HEK293T (cell line): ENCODE measurements at regions not wholly inside any gene's neighbourhood (a gene's known extent, or its start where the extent isn't known, plus 50 kb on each side); places are given as distances from the start of the nearest gene placed in this dataset.
A peak's percentile ranks its signal among the peaks of the same experiment; 100 is the strongest.

Experiments
- CTCF ChIA-PET: fragments of 350-600 bp; formaldehyde crosslinking; extraction: SDS; loops from one replicate; lab custom pipeline; 2021; ENCODE audit warnings: antibody characterized with exemption, inconsistent platforms; lab: Yijun Ruan, JAX
- POLR2A ChIA-PET: fragments of 350-600 bp; formaldehyde crosslinking; extraction: SDS; loops from one replicate; lab custom pipeline; 2020; ENCODE audit warnings: antibody characterized with exemption, inconsistent platforms; lab: Yijun Ruan, JAX
- DNase-seq: peaks from one replicate; pipeline ENCODE4 v3.0.0; 2012; ENCODE audit warnings: mixed read lengths; ENCODE audit errors: extremely low spot score
- ARNT ChIP-seq: fragments of 450-650 bp; IDR thresholded peaks from 2 replicates; pipeline ENCODE4 v1.6.1; 2017; ENCODE audit warnings: mild to moderate bottlenecking
- BHLHE40 ChIP-seq: fragments of 450-650 bp; IDR thresholded peaks from 2 replicates; pipeline ENCODE4 v1.6.1; 2016; ENCODE audit warnings: mild to moderate bottlenecking, moderate library complexity, borderline replicate concordance
- CTBP1 ChIP-seq: fragments of 450-650 bp; IDR thresholded peaks from 2 replicates; pipeline ENCODE4 v1.6.1; 2016; ENCODE audit warnings: borderline replicate concordance
- ELF4 ChIP-seq: fragments of 450-650 bp; IDR thresholded peaks from 2 replicates; pipeline ENCODE4 v1.6.1; 2017; ENCODE audit warnings: antibody characterized with exemption
- FOXA1 ChIP-seq: fragments of 450-650 bp; IDR thresholded peaks from 2 replicates; pipeline ENCODE4 v1.6.1; 2016; ENCODE audit warnings: mild to moderate bottlenecking
- FOXK2 ChIP-seq: fragments of 450-650 bp; IDR thresholded peaks from 2 replicates; pipeline ENCODE4 v1.6.1; 2016; ENCODE audit warnings: mild to moderate bottlenecking
- FOXM1 ChIP-seq: fragments of 450-650 bp; IDR thresholded peaks from 2 replicates; pipeline ENCODE4 v1.6.1; 2017; ENCODE audit warnings: mild to moderate bottlenecking, borderline replicate concordance
- HDGF ChIP-seq: fragments of 450-650 bp; IDR thresholded peaks from 2 replicates; pipeline ENCODE4 v1.6.1; 2017; ENCODE audit warnings: antibody characterized with exemption, borderline replicate concordance
- L3MBTL2 ChIP-seq: fragments of 450-650 bp; conservative IDR thresholded peaks from 2 replicates; pipeline ENCODE4 v1.6.1; 2016; ENCODE audit warnings: mild to moderate bottlenecking
- LEF1 ChIP-seq: fragments of 450-650 bp; IDR thresholded peaks from 2 replicates; pipeline ENCODE4 v1.6.1; 2017; ENCODE audit warnings: mild to moderate bottlenecking, borderline replicate concordance
- NFRKB ChIP-seq: fragments of 450-650 bp; IDR thresholded peaks from 2 replicates; pipeline ENCODE4 v1.6.1; 2016; ENCODE audit warnings: mild to moderate bottlenecking, moderate library complexity
- SP1 ChIP-seq: fragments of 450-650 bp; IDR thresholded peaks from 2 replicates; pipeline ENCODE4 v1.6.1; 2017
- SUZ12 ChIP-seq: fragments of 450-650 bp; IDR thresholded peaks from 2 replicates; pipeline ENCODE4 v1.6.1; 2016; ENCODE audit warnings: mild to moderate bottlenecking
- TARDBP ChIP-seq: fragments of 450-650 bp; IDR thresholded peaks from 2 replicates; pipeline ENCODE4 v1.6.1; 2016
- ZNF384 ChIP-seq: fragments of 450-650 bp; IDR thresholded peaks from 2 replicates; pipeline ENCODE4 v1.6.1; 2016
- TF ChIP-seq, protein P1 (sequence below): fragments of 450-650 bp; IDR thresholded peaks from 2 replicates; pipeline ENCODE4 v1.6.1; 2016

GRCh38 chr10:34916314-34916713 lies 101.2 kb upstream of the PARD3 start:
- ChIA-PET CTCF (interaction anchor here (0.6 kb wide), 1 partner anchor 10 kb away, joined by 6 read pairs; no protein-coding TSS in a partner anchor), POLR2A (no interaction called here)
- no peak for TF ChIP-seq SUZ12
- DNase-seq = no peak

- DNase-seq = no peak
- ChIA-PET CTCF (no interaction called here), POLR2A (no interaction called here)
- TF ChIP-seq CTBP1 (no peak), HDGF (no peak), FOXK2 (no peak)
Observed at GRCh38 chr10:34912771-34913170, 97.7 kb upstream of the PARD3 start.

GRCh38 chr10:34911661-34912205 lies 96.6 kb upstream of the PARD3 start:
- POLR2A ChIA-PET = no interaction called here

DNA sequence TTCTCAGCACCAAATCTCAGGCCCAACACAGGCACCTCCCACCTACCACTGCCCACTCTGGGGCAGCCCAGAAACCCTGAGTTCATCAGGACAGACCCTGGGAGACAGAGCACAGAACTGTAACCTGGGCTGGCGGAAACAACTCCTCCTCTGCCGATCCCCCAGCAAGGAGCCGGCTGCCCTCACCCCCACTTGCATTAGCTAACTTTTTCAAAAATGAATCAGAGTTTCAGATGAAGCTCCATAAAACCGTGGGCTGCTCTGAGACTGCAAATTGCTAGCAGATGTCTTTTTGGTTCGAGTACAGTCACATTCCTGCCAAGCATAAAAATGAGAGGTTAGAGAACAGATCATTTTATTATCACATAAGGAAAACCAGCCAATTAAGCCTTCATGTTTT lies 93.4 kb upstream of the PARD3 start:
- TF ChIP-seq LEF1 (no peak), FOXA1 (no peak), L3MBTL2 (no peak), SUZ12 (no peak), HDGF (no peak), CTBP1 (no peak), FOXM1 (no peak), ARNT (no peak), ZNF384 (no peak), NFRKB (no peak), ELF4 (no peak), FOXK2 (no peak), BHLHE40 (no peak), TARDBP (no peak)
- TF ChIP-seq, protein P1, sequence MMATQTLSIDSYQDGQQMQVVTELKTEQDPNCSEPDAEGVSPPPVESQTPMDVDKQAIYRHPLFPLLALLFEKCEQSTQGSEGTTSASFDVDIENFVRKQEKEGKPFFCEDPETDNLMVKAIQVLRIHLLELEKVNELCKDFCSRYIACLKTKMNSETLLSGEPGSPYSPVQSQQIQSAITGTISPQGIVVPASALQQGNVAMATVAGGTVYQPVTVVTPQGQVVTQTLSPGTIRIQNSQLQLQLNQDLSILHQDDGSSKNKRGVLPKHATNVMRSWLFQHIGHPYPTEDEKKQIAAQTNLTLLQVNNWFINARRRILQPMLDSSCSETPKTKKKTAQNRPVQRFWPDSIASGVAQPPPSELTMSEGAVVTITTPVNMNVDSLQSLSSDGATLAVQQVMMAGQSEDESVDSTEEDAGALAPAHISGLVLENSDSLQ = no peak
- CTCF ChIA-PET = no interaction called here
- POLR2A ChIA-PET = no interaction called here
- DNase-seq = no peak

More at GRCh38 chr10:34911661-34912205, 96.6 kb upstream of the PARD3 start:
- TF ChIP-seq, protein P1 = no peak
- no peak for TF ChIP-seq SP1
- TF ChIP-seq BHLHE40 = no peak
- no peak for TF ChIP-seq CTBP1
- TF ChIP-seq TARDBP = no peak
- TF ChIP-seq ZNF384 = no peak
- TF ChIP-seq L3MBTL2 = no peak
- CTCF ChIA-PET = no interaction called here
- no peak for DNase-seq

GRCh38 chr10:34907743-34908430 lies 92.8 kb upstream of the PARD3 start:
- no peak for TF ChIP-seq ARNT
- no peak for TF ChIP-seq NFRKB
- TF ChIP-seq, protein P1 = no peak
- TF ChIP-seq ZNF384 = no peak
- no peak for TF ChIP-seq FOXK2
- TF ChIP-seq CTBP1 = no peak
- no peak for TF ChIP-seq ELF4
- TF ChIP-seq L3MBTL2 = no peak
- TF ChIP-seq SUZ12 = no peak
- TF ChIP-seq LEF1 = no peak
- ChIA-PET CTCF (no interaction called here), POLR2A (no interaction called here)
- no peak for DNase-seq

DNA sequence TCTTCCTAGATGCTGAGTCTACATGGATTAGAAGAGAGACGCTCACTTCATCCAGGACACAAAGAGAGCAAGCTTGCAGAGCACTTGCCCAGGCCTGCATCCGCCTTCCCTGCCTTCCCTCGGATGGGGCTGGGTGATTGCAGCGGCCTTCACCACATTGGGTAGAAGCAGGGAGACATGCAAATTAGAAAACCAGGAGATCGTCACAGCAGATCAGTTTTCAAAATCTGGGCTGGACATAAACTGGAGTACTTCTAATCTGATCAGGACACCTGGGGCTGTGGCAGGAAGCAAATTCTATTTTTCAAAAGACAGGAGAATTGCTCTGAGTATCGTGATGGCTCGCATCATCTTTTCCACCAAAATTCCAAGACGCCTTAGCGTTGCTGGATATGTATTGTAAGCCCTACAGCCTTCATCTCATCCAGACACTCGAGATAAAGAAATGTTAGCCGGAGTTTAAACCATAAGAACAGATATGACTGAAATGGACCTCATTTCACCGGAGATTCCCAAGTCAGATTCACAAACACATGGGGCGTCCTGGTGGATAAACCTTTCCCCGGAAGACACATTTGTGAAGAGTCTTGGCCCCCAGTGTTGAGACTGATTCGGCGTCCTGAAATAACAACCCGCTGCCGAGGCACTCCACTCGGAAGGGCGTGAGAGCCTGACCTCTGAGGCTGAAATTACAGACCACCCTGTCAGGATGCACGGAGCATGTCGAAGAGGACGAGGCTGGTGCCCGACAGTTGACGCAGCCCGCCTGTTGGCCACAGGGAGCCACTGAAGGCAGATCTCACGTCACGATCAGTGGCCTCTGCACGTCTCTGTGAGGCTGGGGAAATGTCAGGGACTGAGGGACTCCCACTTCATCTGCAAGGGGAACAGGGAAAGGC lies 91.2 kb upstream of the PARD3 start:
- POLR2A ChIA-PET = no interaction called here
- no peak for TF ChIP-seq FOXK2
- no peak for TF ChIP-seq FOXA1
- TF ChIP-seq FOXM1 = no peak
- CTCF ChIA-PET = no interaction called here
- peak; percentile 60 for DNase-seq
